GM12892 (cell line): ENCODE measurements at regions not wholly inside any gene's neighbourhood (a gene's known extent, or its start where the extent isn't known, plus 50 kb on each side); places are given as distances from the start of the nearest gene placed in this dataset.

Experiments
- POLR2A ChIP-seq: IDR thresholded peaks from 2 replicates; pipeline ENCODE4 v1.6.1; 2011; ENCODE audit warnings: low read depth, low read length, control low read depth
- POLR2AphosphoS5 ChIP-seq: IDR thresholded peaks from 2 replicates; pipeline ENCODE4 v1.6.1; 2011; ENCODE audit warnings: low read depth, low read length, control low read depth
- TAF1 ChIP-seq: IDR thresholded peaks from 2 replicates; pipeline ENCODE4 v1.6.1; 2011; ENCODE audit warnings: low read depth, mild to moderate bottlenecking, control low read depth, low read length, borderline replicate concordance

DNA sequence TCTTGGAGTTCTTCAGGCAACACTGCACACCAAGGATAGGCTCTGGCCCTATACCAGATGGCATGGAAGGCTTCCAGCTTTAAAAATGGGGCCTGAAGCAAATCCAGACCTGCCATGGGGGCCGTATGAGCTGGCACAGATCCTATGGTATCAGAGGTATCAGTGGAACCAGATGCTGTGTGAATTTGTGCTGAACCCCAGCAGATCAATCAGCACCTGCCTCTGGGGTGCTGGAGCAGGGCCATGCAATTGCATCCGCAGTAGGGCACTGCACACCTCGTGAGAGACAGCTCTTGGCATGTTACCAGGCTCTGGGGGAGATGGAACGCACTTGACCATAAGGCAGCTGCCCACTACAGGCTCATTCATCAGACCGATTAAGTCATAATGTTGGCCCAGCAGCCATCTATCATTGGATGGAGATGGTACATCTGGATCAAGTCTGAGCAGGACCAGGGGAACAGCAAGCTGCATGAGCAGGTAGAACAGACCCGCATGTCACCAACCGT is 221.5 kb downstream of the MYLK4 start:
- no peak for TF ChIP-seq TAF1
- TF ChIP-seq POLR2AphosphoS5 = no peak
- no peak for TF ChIP-seq POLR2A
